GM06990 (cell line): ENCODE measurements at regions not wholly inside any gene's neighbourhood (a gene's known extent, or its start where the extent isn't known, plus 50 kb on each side); places are given as distances from the start of the nearest gene placed in this dataset.

Experiments used
- DNase-seq: peaks from one replicate; pipeline ENCODE4 v3.0.0-alpha.2; 2011; ENCODE audit not compliant: insufficient read length; ENCODE audit errors: extremely low read depth
- H3K27me3 ChIP-seq: replicated peaks from 2 replicates; pipeline ENCODE4 v1.6.0; 2011; ENCODE audit warnings: low read length; ENCODE audit not compliant: control insufficient read depth, insufficient read depth
- H3K36me3 ChIP-seq: 2 replicates; pipeline ENCODE4 v1.5.1; 2011; ENCODE audit warnings: low read length; ENCODE audit not compliant: control insufficient read depth, insufficient read depth
- H3K4me3 ChIP-seq: replicated peaks from 2 replicates; pipeline ENCODE4 v1.5.1; 2011; ENCODE audit warnings: low read depth, mild to moderate bottlenecking, control low read depth, low read length
- TF ChIP-seq, protein P1 (sequence below): IDR thresholded peaks from 2 replicates; pipeline ENCODE4 v1.5.1; 2011; ENCODE audit warnings: low read length, control low read depth, mild to moderate bottlenecking, inconsistent platforms; ENCODE audit not compliant: insufficient read depth, poor library complexity, severe bottlenecking

- DNase-seq: no peak
- Histone ChIP-seq H3K4me3 (no peak overlapping the region), H3K36me3 (no peaks in the 10 kb centered on the region), H3K27me3 (no peaks in the 10 kb centered on the region)
- TF ChIP-seq, protein P1, sequence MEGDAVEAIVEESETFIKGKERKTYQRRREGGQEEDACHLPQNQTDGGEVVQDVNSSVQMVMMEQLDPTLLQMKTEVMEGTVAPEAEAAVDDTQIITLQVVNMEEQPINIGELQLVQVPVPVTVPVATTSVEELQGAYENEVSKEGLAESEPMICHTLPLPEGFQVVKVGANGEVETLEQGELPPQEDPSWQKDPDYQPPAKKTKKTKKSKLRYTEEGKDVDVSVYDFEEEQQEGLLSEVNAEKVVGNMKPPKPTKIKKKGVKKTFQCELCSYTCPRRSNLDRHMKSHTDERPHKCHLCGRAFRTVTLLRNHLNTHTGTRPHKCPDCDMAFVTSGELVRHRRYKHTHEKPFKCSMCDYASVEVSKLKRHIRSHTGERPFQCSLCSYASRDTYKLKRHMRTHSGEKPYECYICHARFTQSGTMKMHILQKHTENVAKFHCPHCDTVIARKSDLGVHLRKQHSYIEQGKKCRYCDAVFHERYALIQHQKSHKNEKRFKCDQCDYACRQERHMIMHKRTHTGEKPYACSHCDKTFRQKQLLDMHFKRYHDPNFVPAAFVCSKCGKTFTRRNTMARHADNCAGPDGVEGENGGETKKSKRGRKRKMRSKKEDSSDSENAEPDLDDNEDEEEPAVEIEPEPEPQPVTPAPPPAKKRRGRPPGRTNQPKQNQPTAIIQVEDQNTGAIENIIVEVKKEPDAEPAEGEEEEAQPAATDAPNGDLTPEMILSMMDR: no peak
Measured at GRCh38 chr10:123348691-123349572, 194.7 kb downstream of the BUB3 start.

DNA sequence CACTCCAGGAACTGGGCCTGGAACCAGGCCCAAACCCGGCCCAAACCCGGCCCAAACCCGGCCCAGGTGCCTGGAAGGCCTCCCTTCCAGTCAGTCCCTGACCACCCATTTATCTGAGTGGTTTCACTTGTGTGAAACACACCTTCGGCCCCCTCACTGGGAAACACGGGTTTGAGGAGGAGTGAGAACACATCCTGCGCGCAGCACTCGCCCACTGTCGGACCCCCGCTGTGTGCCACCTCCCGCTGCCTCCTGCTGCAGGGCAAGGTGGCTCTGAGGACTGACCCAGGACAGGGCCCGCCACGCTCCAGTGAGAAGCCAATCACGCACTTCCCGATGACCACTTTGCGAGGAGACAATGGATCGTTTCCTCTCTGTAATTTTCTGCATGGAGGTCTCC, 197.5 kb downstream of the BUB3 start:
- no peak for DNase-seq
- Histone ChIP-seq H3K36me3 (no peaks in the 10 kb centered on the region), H3K27me3 (no peaks in the 10 kb centered on the region), H3K4me3 (no peak overlapping the region)
- TF ChIP-seq, protein P1: no peak

DNA sequence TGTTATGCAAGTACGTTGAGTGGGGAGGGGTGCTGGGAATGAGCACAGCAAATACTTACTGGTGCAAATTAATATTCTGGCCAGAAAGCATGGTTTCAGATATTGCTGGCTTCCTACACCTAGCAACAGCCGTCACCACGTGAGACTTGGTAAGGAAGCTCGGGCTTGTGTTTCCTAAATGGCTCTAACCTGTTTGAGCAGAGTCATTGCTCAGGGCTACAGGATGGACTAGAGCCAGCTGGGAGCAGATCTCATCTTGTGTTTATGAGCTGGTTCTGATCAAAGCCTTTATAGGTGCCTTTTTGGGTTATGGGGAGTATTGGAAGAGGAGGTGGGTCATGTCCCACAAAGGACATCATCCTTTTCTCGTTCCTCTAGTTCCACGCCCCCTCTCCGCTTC, 200.3 kb downstream of the BUB3 start:
- H3K36me3 ChIP-seq: no peaks in the 10 kb centered on the region
- H3K27me3 ChIP-seq: no peaks in the 10 kb centered on the region
- no peak for DNase-seq

GRCh38 chr10:123355748-123356481, 201.7 kb downstream of the BUB3 start:
- no peak for DNase-seq

More for the DNA sequence above, 200.3 kb downstream of the BUB3 start:
- TF ChIP-seq, protein P1: no peak
- no peak overlapping the region for H3K4me3 ChIP-seq

DNA sequence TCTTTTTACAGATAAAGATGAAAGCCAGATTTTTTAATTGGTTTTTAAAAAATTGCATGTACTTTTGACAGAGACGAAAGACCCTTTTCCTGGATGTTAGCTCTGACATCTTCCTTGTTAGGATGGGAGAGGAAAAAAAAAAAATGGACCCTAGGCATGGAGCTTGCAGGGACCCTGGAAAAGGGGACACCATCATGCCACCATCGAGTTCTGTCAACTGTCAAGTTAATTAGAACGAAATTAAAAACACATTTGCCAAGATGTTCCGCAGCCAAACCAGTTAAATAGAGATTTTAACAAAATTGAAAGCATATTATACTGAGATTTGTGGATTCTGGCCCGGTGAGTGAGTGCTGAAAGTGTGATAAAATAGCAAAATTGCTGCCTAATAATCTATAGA, 202.6 kb downstream of the BUB3 start:
- no peaks in the 10 kb centered on the region for H3K27me3 ChIP-seq
- no peak overlapping the region for H3K4me3 ChIP-seq
- TF ChIP-seq, protein P1: no peak
- no peaks in the 10 kb centered on the region for H3K36me3 ChIP-seq
- no peak for DNase-seq

More at GRCh38 chr10:123355748-123356481, 201.7 kb downstream of the BUB3 start:
- no peaks in the 10 kb centered on the region for H3K36me3 ChIP-seq
- H3K4me3 ChIP-seq: no peak overlapping the region
- H3K27me3 ChIP-seq: no peaks in the 10 kb centered on the region
- TF ChIP-seq, protein P1: no peak
